GM12872 (cell line): ENCODE measurements at regions not wholly inside any gene's neighbourhood (a gene's known extent, or its start where the extent isn't known, plus 50 kb on each side); places are given as distances from the start of the nearest gene placed in this dataset.

Experiments
- CTCF ChIP-seq: IDR thresholded peaks from 3 replicates; pipeline ENCODE4 v1.5.1; 2011; ENCODE audit warnings: low read depth, mild to moderate bottlenecking, low read length, moderate library complexity; ENCODE audit not compliant: insufficient read depth

DNA sequence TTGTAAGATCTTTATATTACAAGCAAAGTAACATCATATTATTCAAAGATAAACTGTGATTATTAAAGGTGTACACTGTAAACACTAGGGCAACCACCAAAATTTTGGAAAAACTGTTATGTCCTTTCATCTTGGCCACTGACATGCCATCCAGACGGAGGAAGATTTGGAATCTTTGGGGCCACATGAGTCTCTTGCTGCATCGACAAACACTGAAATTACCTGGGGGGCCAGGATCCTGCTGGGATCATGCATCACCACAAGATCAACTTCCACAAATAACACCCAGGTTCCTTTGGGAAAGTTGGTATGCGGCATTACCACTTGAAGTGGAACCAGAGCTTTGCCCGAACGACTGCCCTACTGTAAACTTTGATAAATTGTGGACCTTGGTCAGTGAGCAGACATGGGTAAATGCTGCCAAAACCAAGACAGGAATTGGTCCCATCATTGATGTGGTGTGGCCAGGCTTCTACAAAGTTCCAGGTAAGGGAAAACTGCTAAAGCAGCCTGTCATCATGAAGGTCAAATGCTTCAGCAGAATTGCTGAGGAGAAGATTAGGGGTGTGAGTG is 110.6 kb upstream of the UXS1 start:
- no peak for TF ChIP-seq CTCF

DNA sequence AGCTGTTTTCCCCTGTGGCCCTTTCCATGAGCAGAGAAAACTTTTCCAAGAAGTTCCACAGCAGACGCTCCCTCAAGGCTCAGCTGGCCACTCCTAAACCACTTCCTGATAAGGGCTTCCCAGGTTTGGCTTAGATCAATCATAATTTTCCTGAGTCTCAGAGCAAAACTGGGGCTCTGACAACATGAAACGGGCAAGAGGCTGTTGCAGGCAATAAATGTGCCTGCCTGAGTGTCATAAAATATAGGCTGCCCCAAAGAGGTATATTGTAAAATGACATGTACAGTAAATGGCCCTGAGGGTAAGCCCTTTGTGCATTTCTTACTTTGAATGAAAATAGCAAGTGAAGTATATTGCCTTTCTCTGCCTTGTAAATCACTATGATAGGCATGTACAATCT is 105.6 kb upstream of the UXS1 start:
- no peak for TF ChIP-seq CTCF

DNA sequence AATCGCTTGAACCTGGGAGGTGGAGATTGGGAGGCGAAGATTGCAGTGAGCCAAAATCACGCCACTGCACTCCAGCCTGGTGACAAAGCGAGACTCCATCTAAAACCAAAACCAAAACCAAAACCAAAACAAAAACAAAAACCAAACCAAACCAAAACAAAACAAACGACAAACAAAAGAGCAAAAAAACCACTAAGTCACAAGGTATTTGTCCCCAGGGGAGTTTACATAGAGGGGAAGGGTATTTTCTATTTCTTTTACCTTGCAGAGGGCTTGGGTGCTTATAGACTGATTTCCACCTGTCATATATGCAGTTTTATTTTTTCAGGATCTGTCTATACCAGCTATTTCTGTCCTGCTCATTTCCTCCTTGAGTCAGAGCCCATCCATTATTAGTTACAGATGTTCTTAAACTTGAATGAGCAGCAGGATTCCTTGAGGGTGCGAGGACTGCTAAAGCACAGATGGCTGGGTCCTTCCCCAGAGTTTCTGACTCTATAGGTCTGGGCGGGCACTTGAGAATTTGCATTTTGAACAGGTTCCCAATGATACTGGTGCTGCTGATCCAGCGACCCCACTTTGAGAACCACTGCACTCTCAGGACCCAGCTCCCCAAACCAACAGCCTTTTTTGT is 102.2 kb upstream of the UXS1 start:
- TF ChIP-seq CTCF: no peak

- TF ChIP-seq CTCF: no peak
These were observed 100.1 kb upstream of the UXS1 start for GRCh38 chr2:106294182-106294581.

DNA sequence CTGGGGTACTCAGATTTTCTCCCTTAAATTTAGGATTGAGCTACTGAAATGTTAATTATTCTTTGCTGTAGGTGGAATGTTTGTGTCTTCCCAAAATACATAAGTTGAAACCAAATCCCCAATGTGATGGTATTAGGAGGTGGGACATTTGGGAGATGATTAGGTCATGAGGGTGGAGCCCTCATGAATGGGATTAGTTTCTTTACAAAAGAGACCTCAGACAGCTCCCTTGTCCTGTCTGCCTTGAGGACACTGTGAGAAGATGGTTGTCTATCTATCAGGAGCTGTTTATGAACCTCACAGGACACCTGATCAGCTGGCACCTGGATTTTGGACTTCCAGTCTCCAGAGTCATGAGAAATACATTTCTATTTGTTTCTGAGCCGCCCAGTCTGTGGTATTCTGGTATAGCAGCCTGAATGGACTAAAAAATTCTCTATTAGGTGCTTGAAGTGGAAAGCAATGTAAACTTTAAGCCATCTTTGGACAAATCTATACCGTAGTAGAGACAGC is 99.2 kb upstream of the UXS1 start:
- no peak for TF ChIP-seq CTCF

DNA sequence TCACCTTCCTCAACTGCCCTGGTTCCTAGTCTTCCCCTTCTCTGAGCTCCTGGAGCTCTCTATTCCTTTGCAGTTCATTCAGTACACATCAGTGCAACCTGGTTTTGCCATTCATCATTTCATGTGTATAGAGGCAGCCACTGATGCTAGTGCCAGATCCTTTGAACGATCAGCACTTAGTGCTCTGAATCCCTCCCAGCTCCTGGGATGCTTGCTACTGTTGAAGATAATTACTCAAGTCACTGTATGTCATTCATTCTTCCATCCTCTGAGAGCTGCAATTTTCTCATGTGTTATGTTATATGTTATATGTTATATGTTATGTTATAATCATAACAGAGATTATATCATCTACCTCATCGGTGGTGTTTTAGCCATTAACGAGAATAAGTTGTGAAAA is 98.5 kb upstream of the UXS1 start:
- TF ChIP-seq CTCF: no peak

DNA sequence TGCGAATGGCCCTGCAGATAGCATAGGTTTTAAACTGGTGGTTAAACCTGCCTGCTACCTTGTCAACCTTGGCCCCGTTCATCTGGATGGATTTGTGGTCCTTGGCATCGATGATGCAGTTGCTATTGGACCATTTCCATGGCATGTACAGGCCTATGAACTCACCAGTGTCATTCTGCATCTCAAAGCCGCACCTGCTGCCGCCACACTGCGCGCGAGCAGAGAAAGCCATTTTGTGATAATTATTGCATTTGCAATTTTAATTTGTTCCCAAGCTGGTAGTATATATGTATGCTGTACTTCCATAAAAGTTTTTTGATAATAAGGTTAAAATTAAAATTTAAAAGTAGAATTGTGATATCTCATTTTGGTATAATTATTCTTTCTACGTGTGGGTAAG is 94.8 kb upstream of the UXS1 start:
- TF ChIP-seq CTCF: no peak
